ENCODE measurements at regions not wholly inside any gene's neighbourhood (a gene's known extent, or its start where the extent isn't known, plus 50 kb on each side); places are given as distances from the start of the nearest gene placed in this dataset.

DNA sequence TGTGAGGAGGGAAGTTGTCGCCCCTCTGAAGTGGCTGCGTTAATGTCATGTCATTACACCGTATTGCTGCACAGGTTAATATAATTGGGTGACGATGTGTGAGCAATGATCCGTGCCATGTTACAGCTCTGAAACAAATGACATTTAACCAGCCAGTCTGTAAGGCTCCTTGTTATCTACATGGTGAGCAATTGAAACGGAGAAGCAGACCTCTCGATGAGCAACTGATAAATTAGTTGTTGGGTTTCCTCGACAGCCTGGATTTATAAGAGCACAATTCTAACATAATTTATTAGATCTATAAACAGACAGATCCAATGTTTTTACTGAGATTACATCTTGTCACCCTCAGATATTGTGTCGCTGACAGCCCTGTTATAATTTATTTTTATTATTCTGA is 49.9 kb upstream of the MAFB start:
- no peak overlapping the region for H3K4me3 ChIP-seq (ENCODE audit: low read length)
- TF ChIP-seq, protein P1, sequence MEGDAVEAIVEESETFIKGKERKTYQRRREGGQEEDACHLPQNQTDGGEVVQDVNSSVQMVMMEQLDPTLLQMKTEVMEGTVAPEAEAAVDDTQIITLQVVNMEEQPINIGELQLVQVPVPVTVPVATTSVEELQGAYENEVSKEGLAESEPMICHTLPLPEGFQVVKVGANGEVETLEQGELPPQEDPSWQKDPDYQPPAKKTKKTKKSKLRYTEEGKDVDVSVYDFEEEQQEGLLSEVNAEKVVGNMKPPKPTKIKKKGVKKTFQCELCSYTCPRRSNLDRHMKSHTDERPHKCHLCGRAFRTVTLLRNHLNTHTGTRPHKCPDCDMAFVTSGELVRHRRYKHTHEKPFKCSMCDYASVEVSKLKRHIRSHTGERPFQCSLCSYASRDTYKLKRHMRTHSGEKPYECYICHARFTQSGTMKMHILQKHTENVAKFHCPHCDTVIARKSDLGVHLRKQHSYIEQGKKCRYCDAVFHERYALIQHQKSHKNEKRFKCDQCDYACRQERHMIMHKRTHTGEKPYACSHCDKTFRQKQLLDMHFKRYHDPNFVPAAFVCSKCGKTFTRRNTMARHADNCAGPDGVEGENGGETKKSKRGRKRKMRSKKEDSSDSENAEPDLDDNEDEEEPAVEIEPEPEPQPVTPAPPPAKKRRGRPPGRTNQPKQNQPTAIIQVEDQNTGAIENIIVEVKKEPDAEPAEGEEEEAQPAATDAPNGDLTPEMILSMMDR (conservative IDR thresholded peaks at IDR 0.05; ENCODE audit: low read length) = no peak
- DNase-seq (ENCODE audit: low read depth) = no peak

DNA sequence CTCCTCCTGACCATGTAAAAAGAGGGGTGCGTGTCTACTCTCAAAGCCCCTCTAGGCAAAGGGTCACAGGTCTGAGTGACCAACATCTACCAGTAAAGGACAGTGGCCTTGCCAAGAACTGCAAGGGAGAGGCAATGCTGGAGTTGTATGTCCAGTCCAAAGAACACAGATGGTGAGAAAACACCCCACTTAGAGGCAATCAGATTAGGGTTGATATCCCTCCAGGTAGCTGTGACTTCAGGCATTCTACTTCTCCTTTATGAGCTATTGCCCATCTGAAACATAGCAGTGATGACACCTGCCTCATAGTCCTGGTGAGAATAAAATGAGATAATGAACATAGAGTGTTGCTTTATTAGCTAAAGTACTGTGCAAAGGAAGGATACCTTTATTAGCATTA is 50.8 kb upstream of the MAFB start:
- H3K4me3 ChIP-seq (ENCODE audit: low read length) = no peak overlapping the region
- DNase-seq (ENCODE audit: low read depth) = no peak
- TF ChIP-seq, protein P1 (conservative IDR thresholded peaks at IDR 0.05; ENCODE audit: low read length) = no peak

DNA sequence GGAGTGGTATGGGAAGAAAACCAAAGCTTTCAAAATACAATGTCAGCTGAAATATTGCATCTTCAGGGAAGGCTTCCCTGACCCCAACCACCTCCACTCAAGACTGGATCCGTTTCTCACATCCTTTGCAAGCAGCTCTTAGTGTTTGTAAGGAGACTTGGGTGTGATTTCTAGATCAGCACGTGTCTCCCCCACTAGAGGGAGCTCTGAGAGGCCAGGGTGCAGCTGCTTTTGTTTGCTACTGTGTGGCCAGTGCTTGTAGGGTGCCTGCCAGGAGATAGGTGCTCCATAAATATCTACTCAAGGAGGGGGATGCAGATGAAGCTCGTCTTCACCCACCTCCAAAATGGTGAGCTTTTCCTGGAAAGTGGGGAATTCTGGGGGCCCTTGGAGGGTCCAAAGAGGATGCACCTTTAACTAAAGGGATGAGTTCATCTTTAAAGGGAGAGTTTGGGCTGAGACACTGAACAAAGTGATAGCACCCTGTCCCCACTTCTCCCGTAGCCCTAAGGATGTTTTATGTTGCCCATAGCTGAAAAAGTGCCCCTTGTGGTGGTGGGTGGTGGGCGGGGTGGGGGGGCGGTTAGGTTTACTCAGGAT is 52.6 kb upstream of the MAFB start:
- peak; percentile 45 for DNase-seq (ENCODE audit: low read depth)
- TF ChIP-seq, protein P1 (conservative IDR thresholded peaks at IDR 0.05; ENCODE audit: low read length) = peak; percentile 76

GRCh38 chr20:40743141-40743775 is 54.2 kb upstream of the MAFB start:
- no peak overlapping the region for H3K4me3 ChIP-seq (ENCODE audit: low read length)
- TF ChIP-seq, protein P1 (conservative IDR thresholded peaks at IDR 0.05; ENCODE audit: low read length) = no peak

More for the DNA sequence above, 52.6 kb upstream of the MAFB start:
- no peak overlapping the region for H3K4me3 ChIP-seq (ENCODE audit: low read length)

GRCh38 chr20:40744072-40744817 is 55.2 kb upstream of the MAFB start:
- DNase-seq (ENCODE audit: low read depth) = no peak
- H3K4me3 ChIP-seq (ENCODE audit: low read length) = no peak overlapping the region
- TF ChIP-seq, protein P1 (conservative IDR thresholded peaks at IDR 0.05; ENCODE audit: low read length) = no peak

More at GRCh38 chr20:40743141-40743775, 54.2 kb upstream of the MAFB start:
- DNase-seq (ENCODE audit: low read depth) = no peak

- DNase-seq (ENCODE audit: low read depth) = no peak
- TF ChIP-seq, protein P1 (conservative IDR thresholded peaks at IDR 0.05; ENCODE audit: low read length) = no peak
- H3K4me3 ChIP-seq (ENCODE audit: low read length) = no peak overlapping the region
Measured at GRCh38 chr20:40744818-40745175, 55.8 kb upstream of the MAFB start.

Data from AG10803 (cell line).